ENCODE measurements at regions not wholly inside any gene's neighbourhood (a gene's known extent, or its start where the extent isn't known, plus 50 kb on each side); places are given as distances from the start of the nearest gene placed in this dataset.

DNA sequence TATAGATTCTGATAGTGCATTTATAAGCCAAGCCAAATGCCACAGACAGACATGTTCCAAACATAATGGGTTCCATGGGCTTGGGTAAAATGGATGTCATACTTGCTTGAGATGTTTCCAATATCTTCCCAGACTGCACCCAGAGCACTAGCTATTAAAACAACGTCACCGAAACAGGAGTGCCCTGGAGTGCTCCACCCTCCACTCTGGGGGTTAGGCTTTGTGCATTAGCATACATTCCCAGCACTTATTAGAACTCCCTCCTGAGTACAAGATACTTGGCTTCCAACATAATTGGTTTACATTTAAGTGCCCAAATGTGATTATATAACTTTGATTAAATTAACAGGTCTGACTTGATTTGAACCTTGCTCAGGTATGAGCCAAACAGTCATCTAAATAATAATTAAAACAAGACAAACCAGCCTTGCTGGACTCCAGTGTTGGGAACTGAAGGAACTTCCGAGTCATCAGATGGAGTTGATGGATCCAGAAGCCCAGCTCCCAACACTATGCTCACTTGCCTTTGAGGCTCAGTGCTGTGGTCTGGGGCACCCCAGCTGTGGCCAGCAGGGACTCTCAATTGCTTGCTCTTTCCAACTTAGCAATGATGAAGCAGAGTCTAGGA lies 60.5 kb upstream of the LGALSL start:
- H3K9me3 ChIP-seq (ENCODE audit: low read length), result no peaks in the 10 kb centered on the region
- H3K9ac ChIP-seq (ENCODE audit: low read length), result no peak overlapping the region
- no peaks in the 10 kb centered on the region for H3K36me3 ChIP-seq (ENCODE audit: insufficient read depth, low read length)
- H2AFZ ChIP-seq (ENCODE audit: low read depth, low read length), result no peak overlapping the region
- H3K9me2 ChIP-seq (ENCODE audit: insufficient read depth, low read length), result no peaks in the 10 kb centered on the region
- no peaks in the 10 kb centered on the region for H4K20me1 ChIP-seq (ENCODE audit: insufficient read depth)
- no peaks in the 10 kb centered on the region for H3K79me2 ChIP-seq (replicated peaks; ENCODE audit: insufficient read depth, low read length)
- H3K27me3 ChIP-seq (ENCODE audit: insufficient read depth, low read depth, low read length), result no peaks in the 10 kb centered on the region
- TF ChIP-seq EZH2 (IDR thresholded peaks at IDR 0.05; ENCODE audit: borderline replicate concordance, insufficient read depth, low read length, poor library complexity, severe bottlenecking) (no peak), RAD21 (conservative IDR thresholded peaks at IDR 0.05) (no peak), MXI1 (conservative IDR thresholded peaks at IDR 0.05; ENCODE audit: poor library complexity, severe bottlenecking) (no peak), REST (IDR thresholded peaks at IDR 0.05; ENCODE audit: borderline replicate concordance) (no peak), POLR2AphosphoS5 (IDR thresholded peaks at IDR 0.05) (no peak), EP300 (conservative IDR thresholded peaks at IDR 0.05; ENCODE audit: poor library complexity, severe bottlenecking) (no peak), SMC3 (conservative IDR thresholded peaks at IDR 0.05; ENCODE audit: poor library complexity) (no peak), TAF1 (IDR thresholded peaks at IDR 0.05; ENCODE audit: low read depth) (no peak)
- TF ChIP-seq, protein P1, sequence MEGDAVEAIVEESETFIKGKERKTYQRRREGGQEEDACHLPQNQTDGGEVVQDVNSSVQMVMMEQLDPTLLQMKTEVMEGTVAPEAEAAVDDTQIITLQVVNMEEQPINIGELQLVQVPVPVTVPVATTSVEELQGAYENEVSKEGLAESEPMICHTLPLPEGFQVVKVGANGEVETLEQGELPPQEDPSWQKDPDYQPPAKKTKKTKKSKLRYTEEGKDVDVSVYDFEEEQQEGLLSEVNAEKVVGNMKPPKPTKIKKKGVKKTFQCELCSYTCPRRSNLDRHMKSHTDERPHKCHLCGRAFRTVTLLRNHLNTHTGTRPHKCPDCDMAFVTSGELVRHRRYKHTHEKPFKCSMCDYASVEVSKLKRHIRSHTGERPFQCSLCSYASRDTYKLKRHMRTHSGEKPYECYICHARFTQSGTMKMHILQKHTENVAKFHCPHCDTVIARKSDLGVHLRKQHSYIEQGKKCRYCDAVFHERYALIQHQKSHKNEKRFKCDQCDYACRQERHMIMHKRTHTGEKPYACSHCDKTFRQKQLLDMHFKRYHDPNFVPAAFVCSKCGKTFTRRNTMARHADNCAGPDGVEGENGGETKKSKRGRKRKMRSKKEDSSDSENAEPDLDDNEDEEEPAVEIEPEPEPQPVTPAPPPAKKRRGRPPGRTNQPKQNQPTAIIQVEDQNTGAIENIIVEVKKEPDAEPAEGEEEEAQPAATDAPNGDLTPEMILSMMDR (IDR thresholded peaks at IDR 0.05; ENCODE audit: poor library complexity, severe bottlenecking), result no peak
- no peaks in the 10 kb centered on the region for H3F3A ChIP-seq (ENCODE audit: insufficient read depth, low read length, poor library complexity, severe bottlenecking)
- H3K4me2 ChIP-seq (ENCODE audit: low read length), result no peak overlapping the region
- no peak overlapping the region for H3K4me3 ChIP-seq (ENCODE audit: low read length)
- no peak overlapping the region for H3K27ac ChIP-seq (ENCODE audit: low read length)

GRCh38 chr2:64394153-64394552 lies 59.8 kb upstream of the LGALSL start:
- H3K4me2 ChIP-seq (ENCODE audit: low read length), result no peak overlapping the region
- H2AFZ ChIP-seq (ENCODE audit: low read depth, low read length), result no peak overlapping the region
- H3K79me2 ChIP-seq (replicated peaks; ENCODE audit: insufficient read depth, low read length), result no peaks in the 10 kb centered on the region

More at GRCh38 chr2:64394153-64394552, 59.8 kb upstream of the LGALSL start:
- H3K27ac ChIP-seq (ENCODE audit: low read length), result no peak overlapping the region
- H3K9me3 ChIP-seq (ENCODE audit: low read length), result no peaks in the 10 kb centered on the region
- no peak overlapping the region for H3K4me3 ChIP-seq (ENCODE audit: low read length)
- no peaks in the 10 kb centered on the region for H3K9me2 ChIP-seq (ENCODE audit: insufficient read depth, low read length)
- no peaks in the 10 kb centered on the region for H4K20me1 ChIP-seq (ENCODE audit: insufficient read depth)
- no peaks in the 10 kb centered on the region for H3K36me3 ChIP-seq (ENCODE audit: insufficient read depth, low read length)
- H3K27me3 ChIP-seq (ENCODE audit: insufficient read depth, low read depth, low read length), result no peaks in the 10 kb centered on the region
- H3F3A ChIP-seq (ENCODE audit: insufficient read depth, low read length, poor library complexity, severe bottlenecking), result no peaks in the 10 kb centered on the region
- no peak for TF ChIP-seq TAF1 (IDR thresholded peaks at IDR 0.05; ENCODE audit: low read depth)
- no peak for TF ChIP-seq RAD21 (conservative IDR thresholded peaks at IDR 0.05)
- no peak for TF ChIP-seq MXI1 (conservative IDR thresholded peaks at IDR 0.05; ENCODE audit: poor library complexity, severe bottlenecking)
- TF ChIP-seq EZH2 (IDR thresholded peaks at IDR 0.05; ENCODE audit: borderline replicate concordance, insufficient read depth, low read length, poor library complexity, severe bottlenecking), result no peak
- no peak for TF ChIP-seq POLR2AphosphoS5 (IDR thresholded peaks at IDR 0.05)
- no peak for TF ChIP-seq EP300 (conservative IDR thresholded peaks at IDR 0.05; ENCODE audit: poor library complexity, severe bottlenecking)
- TF ChIP-seq, protein P1 (IDR thresholded peaks at IDR 0.05; ENCODE audit: poor library complexity, severe bottlenecking), result no peak
- no peak for TF ChIP-seq REST (IDR thresholded peaks at IDR 0.05; ENCODE audit: borderline replicate concordance)
- no peak for TF ChIP-seq SMC3 (conservative IDR thresholded peaks at IDR 0.05; ENCODE audit: poor library complexity)
- no peak overlapping the region for H3K9ac ChIP-seq (ENCODE audit: low read length)
